Gastroesophageal sphincter (tissue), 4 donors: ENCODE measurements at regions not wholly inside any gene's neighbourhood (a gene's known extent, or its start where the extent isn't known, plus 50 kb on each side); places are given as distances from the start of the nearest gene placed in this dataset.

ENCODE experiments used
- ATAC-seq: fragments of 150-250 bp; one replicate; pipeline ENCODE4 v1.9.1; 2016; ENCODE audit warnings: mild to moderate bottlenecking, moderate library complexity
- H3K27ac ChIP-seq, 4 donors: fragments of 200-600 bp; sonication (generic) in 3 of 4; 1 replicate in 3 of 4; 2 replicates in 1 of 4; pipeline ENCODE4 v1.5.1; 2016 to 2019
- H3K27me3 ChIP-seq: fragments of 200-600 bp; sonication (generic); one replicate; pipeline ENCODE4 v1.5.1; 2019
- H3K36me3 ChIP-seq, 2 donors: fragments of 200-600 bp; sonication (generic); one replicate each; pipeline ENCODE4 v1.5.1; 2019; ENCODE audit warnings: control low read depth in 1 of 2
- H3K4me1 ChIP-seq, 3 donors: fragments of 200-600 bp; sonication (generic); 1 replicate in 2 of 3; 2 replicates in 1 of 3; pipeline ENCODE4 v1.5.1; 2016 to 2019; ENCODE audit warnings: control low read depth in 2 of 3
- H3K4me3 ChIP-seq, 2 donors: fragments of 200-600 bp; sonication (generic); one replicate each; pipeline ENCODE4 v1.5.1; 2019; ENCODE audit warnings: mild to moderate bottlenecking in 1 of 2, moderate library complexity in 1 of 2
- H3K9me3 ChIP-seq, 3 donors: fragments of 200-600 bp; sonication (generic); one replicate each; pipeline ENCODE4 v1.5.1; 2017 to 2019; ENCODE audit warnings: control low read depth in 2 of 3
- CTCF ChIP-seq, 4 experiments: fragments of 200-600 bp in 2 of 4; fragments of 450-650 bp in 2 of 4; sonication (generic) in 1 of 4; IDR thresholded peaks; one replicate each; pipeline ENCODE4 v1.5.1; 2017 to 2019; ENCODE audit warnings: antibody characterized with exemption in 4 of 4, mild to moderate bottlenecking in 2 of 4, moderate library complexity in 2 of 4
- EP300 ChIP-seq: sonication (generic); formaldehyde crosslinking; IDR thresholded peaks from one replicate; pipeline ENCODE4 v1.6.1; 2017; ENCODE audit warnings: antibody characterized with exemption, mild to moderate bottlenecking
- POLR2A ChIP-seq, 2 donors: fragments of 450-650 bp; IDR thresholded peaks; one replicate each; pipeline ENCODE4 v1.6.1; 2017; ENCODE audit warnings: antibody characterized with exemption in 2 of 2, mild to moderate bottlenecking in 2 of 2, moderate library complexity in 1 of 2
- POLR2AphosphoS5 ChIP-seq: sonication (generic); formaldehyde crosslinking; IDR thresholded peaks from one replicate; pipeline ENCODE4 v1.6.1; 2017; ENCODE audit warnings: antibody characterized with exemption
- WGBS, 2 donors: methylation state at CpG; one replicate each; pipeline ENCODE4 v1.1.5; 2018; ENCODE audit warnings: low coverage in 1 of 2; 5-methylcytosine and 5-hydroxymethylcytosine counted together

GRCh38 chr12:28053564-28053963 is 81.0 kb upstream of the PTHLH start:
- H3K4me3 ChIP-seq = no peak overlapping the region
- no peaks in the 10 kb centered on the region for H3K36me3 ChIP-seq
- H3K9me3 ChIP-seq = no peaks in the 10 kb centered on the region
- 83 to 85% methylated on average over 5 of the region's 5 CpGs for WGBS, 2 donors
- H3K4me1 ChIP-seq = no peaks in the 10 kb centered on the region
- no peak for ATAC-seq
- TF ChIP-seq POLR2A (IDR thresholded peaks at IDR 0.05) = no peak
- no peak for TF ChIP-seq EP300
- TF ChIP-seq CTCF (IDR thresholded peaks at IDR 0.05) = no peak
- no peak for TF ChIP-seq POLR2AphosphoS5
- no peaks in the 10 kb centered on the region for H3K27me3 ChIP-seq
- H3K27ac ChIP-seq = no peak overlapping the region

- ATAC-seq = no peak
- TF ChIP-seq EP300 (no peak), POLR2AphosphoS5 (no peak), POLR2A (IDR thresholded peaks at IDR 0.05) (no peak), CTCF (IDR thresholded peaks at IDR 0.05) (no peak)
- no peak overlapping the region for H3K27ac ChIP-seq
- no peak overlapping the region for H3K4me3 ChIP-seq
- H3K9me3 ChIP-seq = no peaks in the 10 kb centered on the region
- H3K36me3 ChIP-seq = no peaks in the 10 kb centered on the region
- no peaks in the 10 kb centered on the region for H3K4me1 ChIP-seq
- 91 to 100% methylated on average over 1 of the region's 1 CpG for WGBS, 2 donors
- no peaks in the 10 kb centered on the region for H3K27me3 ChIP-seq
These were observed 82.0 kb upstream of the PTHLH start for GRCh38 chr12:28054583-28054982.

GRCh38 chr12:28057856-28058615 is 85.5 kb upstream of the PTHLH start:
- Histone ChIP-seq H3K36me3 (no peaks in the 10 kb centered on the region), H3K9me3 (no peaks in the 10 kb centered on the region), H3K27ac (no peak overlapping the region), H3K4me1 (no peaks in the 10 kb centered on the region), H3K27me3 (no peaks in the 10 kb centered on the region), H3K4me3 (no peak overlapping the region)
- ATAC-seq = no peak
- 74 to 80% methylated on average over 7 of the region's 8 CpGs for WGBS, 2 donors
- TF ChIP-seq CTCF (IDR thresholded peaks at IDR 0.05) = no peak
- TF ChIP-seq EP300 = no peak
- TF ChIP-seq POLR2AphosphoS5 = no peak
- no peak for TF ChIP-seq POLR2A (IDR thresholded peaks at IDR 0.05)

GRCh38 chr12:28059220-28059619 is 86.7 kb upstream of the PTHLH start:
- Histone ChIP-seq H3K9me3 (no peaks in the 10 kb centered on the region), H3K27me3 (no peaks in the 10 kb centered on the region), H3K36me3 (no peaks in the 10 kb centered on the region), H3K4me3 (no peak overlapping the region), H3K27ac (no peak overlapping the region), H3K4me1 (no peaks in the 10 kb centered on the region)
- TF ChIP-seq POLR2AphosphoS5 (no peak), POLR2A (IDR thresholded peaks at IDR 0.05) (no peak), EP300 (no peak), CTCF (IDR thresholded peaks at IDR 0.05) (no peak)
- WGBS, 2 donors = 54 to 100% methylated on average over 1 of the region's 1 CpG
- no peak for ATAC-seq

- Histone ChIP-seq H3K4me3 (no peak overlapping the region), H3K27ac (no peak overlapping the region), H3K4me1 (no peaks in the 10 kb centered on the region), H3K27me3 (no peaks in the 10 kb centered on the region), H3K36me3 (no peaks in the 10 kb centered on the region), H3K9me3 (no peaks in the 10 kb centered on the region)
- no peak for ATAC-seq
- TF ChIP-seq POLR2AphosphoS5 (no peak), CTCF (IDR thresholded peaks at IDR 0.05) (no peak), EP300 (no peak), POLR2A (IDR thresholded peaks at IDR 0.05) (no peak)
- WGBS, 2 donors = 95 to 100% methylated on average over 1 to 2 of the region's 2 CpGs
These were observed 87.1 kb upstream of the PTHLH start for GRCh38 chr12:28059668-28060067.
